Natural killer cell (primary cell): ENCODE measurements at regions not wholly inside any gene's neighbourhood (a gene's known extent, or its start where the extent isn't known, plus 50 kb on each side); places are given as distances from the start of the nearest gene placed in this dataset.

Source experiments
- ATAC-seq, 3 donors: fragments of 150-1000 bp in 2 of 3; fragments of 200-7000 bp in 1 of 3; cut with Tn5 transposase; 1 replicate in 1 of 3; 2 replicates in 2 of 3; pipeline ENCODE4 v1.10.0; 2021; ENCODE audit warnings: mild to moderate bottlenecking in 2 of 3, moderate library complexity in 2 of 3
- DNase-seq, 2 donors: peaks; one replicate each; pipeline versions ENCODE4 v3.0.0 to v3.0.0-alpha.2; 2013 to 2021; ENCODE audit warnings: mixed read lengths in 1 of 2
- H3K27ac ChIP-seq: one replicate; pipeline ENCODE4 v1.5.1; 2013; ENCODE audit warnings: mild to moderate bottlenecking, low read length
- H3K27me3 ChIP-seq: one replicate; pipeline ENCODE4 v1.6.1; 2013; ENCODE audit warnings: low read length; ENCODE audit not compliant: control insufficient read depth, insufficient read depth
- H3K36me3 ChIP-seq: one replicate; pipeline ENCODE4 v1.6.1; 2013; ENCODE audit warnings: low read length; ENCODE audit not compliant: control insufficient read depth, insufficient read depth
- H3K4me1 ChIP-seq: one replicate; pipeline ENCODE4 v1.6.1; 2013; ENCODE audit warnings: low read length; ENCODE audit not compliant: control insufficient read depth, insufficient read depth
- H3K4me3 ChIP-seq: one replicate; pipeline ENCODE4 v1.5.1; 2013; ENCODE audit warnings: low read length
- H3K9me3 ChIP-seq: one replicate; pipeline ENCODE4 v1.6.1; 2013; ENCODE audit warnings: low read length; ENCODE audit not compliant: control insufficient read depth, insufficient read depth
- H3K27ac Mint-ChIP-seq, 2 donors: one replicate each; pipeline ENCODE4 v1.8.0; 2022; ENCODE audit warnings: mild to moderate bottlenecking in 2 of 2, mixed read lengths in 2 of 2, moderate library complexity in 1 of 2
- H3K27me3 Mint-ChIP-seq, 2 donors: one replicate each; pipeline ENCODE4 v1.8.0; 2022; ENCODE audit warnings: low read depth in 2 of 2, mixed read lengths in 2 of 2
- H3K36me3 Mint-ChIP-seq: one replicate; pipeline ENCODE4 v1.8.0; 2022; ENCODE audit warnings: mixed read lengths
- H3K4me1 Mint-ChIP-seq, 2 donors: one replicate each; pipeline ENCODE4 v1.8.0; 2022; ENCODE audit warnings: mixed read lengths in 2 of 2
- H3K4me3 Mint-ChIP-seq: one replicate; pipeline ENCODE4 v1.8.0; 2022; ENCODE audit warnings: mild to moderate bottlenecking, moderate library complexity, mixed read lengths
- H3K9me3 Mint-ChIP-seq, 2 donors: one replicate each; pipeline ENCODE4 v1.8.0; 2022; ENCODE audit warnings: mixed read lengths in 2 of 2
- CTCF ChIP-seq: fragments of 200-600 bp; IDR thresholded peaks from one replicate; pipeline ENCODE4 v1.8.0; 2022; ENCODE audit warnings: antibody characterized with exemption
- WGBS: methylation state at CpG from one replicate; pipeline ENCODE4 v1.1.7; 2013; ENCODE audit warnings: missing lambda C conversion rate; ENCODE audit not compliant: insufficient coverage; 5-methylcytosine and 5-hydroxymethylcytosine counted together
- intact Hi-C: fragments of 100-400 bp; cut with micrococcal nuclease; formaldehyde crosslinking; loops from one replicate; pipeline ENCODE4 v1.14.2; 2022

- ATAC-seq = peak in 1 of 3 donors; percentile 32
- H3K4me3 Mint-ChIP-seq = no peak overlapping the region
- H3K9me3 Mint-ChIP-seq = no peaks in the 10 kb centered on the region
- no peak for DNase-seq
- H3K27me3 Mint-ChIP-seq = peaks cover 22 to 50% of the 10 kb centered on the region in 2 donors
- no peak overlapping the region for H3K27ac Mint-ChIP-seq
- Histone ChIP-seq H3K9me3 (no peaks in the 10 kb centered on the region), H3K27me3 (no peaks in the 10 kb centered on the region), H3K4me3 (no peak overlapping the region), H3K27ac (no peak overlapping the region), H3K4me1 (no peaks in the 10 kb centered on the region), H3K36me3 (no peaks in the 10 kb centered on the region)
- H3K36me3 Mint-ChIP-seq = no peaks in the 10 kb centered on the region
- H3K4me1 Mint-ChIP-seq = no peaks in the 10 kb centered on the region
- intact Hi-C loops = no loop called here
- whole genome bisulfite sequencing = 91% methylated on average over 2 of the region's 2 CpGs
- TF ChIP-seq CTCF = no peak
Observed at GRCh38 chr7:39824456-39825200, 125.4 kb upstream of the CDK13 start.

DNA sequence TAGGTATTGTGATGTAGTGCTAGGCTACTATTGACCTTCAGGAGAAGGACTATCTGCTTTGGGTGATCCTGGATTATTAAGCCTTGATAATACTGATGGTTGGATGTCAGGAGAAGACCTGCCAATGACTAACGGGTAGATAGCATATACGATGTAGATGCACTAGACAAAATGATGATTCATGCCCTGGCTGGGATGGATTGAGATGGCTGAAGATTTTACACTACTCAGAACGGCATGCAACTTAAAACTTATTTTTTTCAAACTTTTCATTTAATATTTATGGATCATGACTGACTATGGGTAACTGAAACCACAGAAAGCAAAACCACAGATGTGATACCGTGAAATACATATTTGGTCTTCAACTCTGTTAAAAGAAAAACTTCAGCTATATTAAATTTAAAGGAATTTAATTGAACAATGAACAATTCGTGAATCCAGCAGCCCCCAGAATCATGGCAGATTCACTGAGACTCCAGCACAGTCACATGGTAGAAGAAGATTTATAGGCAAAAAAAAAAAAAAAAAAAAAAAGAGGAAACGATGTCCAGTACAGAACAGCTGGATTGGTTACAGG is 124.6 kb upstream of the CDK13 start:
- ATAC-seq (no peak), DNase-seq (no peak)
- H3K4me1 ChIP-seq = no peaks in the 10 kb centered on the region
- no peaks in the 10 kb centered on the region for H3K9me3 Mint-ChIP-seq
- peaks cover 19 to 53% of the 10 kb centered on the region in 2 donors for H3K27me3 Mint-ChIP-seq
- no peaks in the 10 kb centered on the region for H3K36me3 ChIP-seq
- no peak overlapping the region for H3K27ac Mint-ChIP-seq
- no peak for TF ChIP-seq CTCF
- intact Hi-C loops = no loop called here
- no peaks in the 10 kb centered on the region for H3K4me1 Mint-ChIP-seq
- H3K4me3 Mint-ChIP-seq = no peak overlapping the region
- no peaks in the 10 kb centered on the region for H3K27me3 ChIP-seq
- WGBS = 9% methylated on average over 5 of the region's 6 CpGs
- H3K4me3 ChIP-seq = no peak overlapping the region
- H3K27ac ChIP-seq = no peak overlapping the region
- no peaks in the 10 kb centered on the region for H3K9me3 ChIP-seq
- no peaks in the 10 kb centered on the region for H3K36me3 Mint-ChIP-seq

DNA sequence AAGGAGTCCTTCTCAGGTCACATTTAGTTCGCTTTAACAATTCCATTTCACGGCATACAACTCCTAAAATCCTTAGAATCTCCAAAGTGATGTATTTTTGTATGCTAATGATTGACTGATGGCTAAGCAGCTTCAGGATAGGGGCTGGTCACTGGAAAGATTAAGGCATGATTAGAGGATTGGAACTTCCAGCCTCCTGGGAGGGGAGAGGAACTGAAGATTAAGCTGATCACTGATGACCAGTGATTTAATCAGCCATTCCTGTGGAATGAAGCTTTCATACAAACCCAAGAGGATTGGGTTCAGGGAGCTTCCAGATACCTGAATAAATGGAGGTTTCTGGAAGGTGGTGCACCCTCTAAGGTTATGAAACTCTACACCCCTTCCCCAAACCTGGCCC is 123.9 kb upstream of the CDK13 start:
- Mint-ChIP-seq H3K36me3 (no peaks in the 10 kb centered on the region), H3K27me3 (peaks cover 20 to 47% of the 10 kb centered on the region in 2 donors), H3K27ac (no peak overlapping the region), H3K9me3 (no peaks in the 10 kb centered on the region), H3K4me3 (no peak overlapping the region), H3K4me1 (no peaks in the 10 kb centered on the region)
- no peaks in the 10 kb centered on the region for H3K36me3 ChIP-seq
- WGBS = no CpG with 5 or more reads among the region's 2 CpGs
- ATAC-seq = no peak
- intact Hi-C loops = no loop called here
- H3K4me1 ChIP-seq = no peaks in the 10 kb centered on the region
- no peak for TF ChIP-seq CTCF
- H3K4me3 ChIP-seq = no peak overlapping the region
- peaks cover 3% of the 10 kb centered on the region for H3K27me3 ChIP-seq
- no peak for DNase-seq
- no peak overlapping the region for H3K27ac ChIP-seq
- no peaks in the 10 kb centered on the region for H3K9me3 ChIP-seq
